H54 (cell line): ENCODE measurements at regions not wholly inside any gene's neighbourhood (a gene's known extent, or its start where the extent isn't known, plus 50 kb on each side); places are given as distances from the start of the nearest gene placed in this dataset.

Experiments used
- DNase-seq: peaks from one replicate; pipeline ENCODE4 v3.0.0; 2011; ENCODE audit warnings: low spot score, mixed read lengths; ENCODE audit not compliant: insufficient read length
- FAIRE-seq: peaks from 3 replicates; lab custom pipeline; 2011; peaks lifted over from hg19 to GRCh38; lab: Jason Lieb, UNC
- POLR2A ChIP-seq: IDR thresholded peaks from 2 replicates; pipeline ENCODE4 v1.6.1; 2011; ENCODE audit warnings: low read depth, mild to moderate bottlenecking, low read length

DNA sequence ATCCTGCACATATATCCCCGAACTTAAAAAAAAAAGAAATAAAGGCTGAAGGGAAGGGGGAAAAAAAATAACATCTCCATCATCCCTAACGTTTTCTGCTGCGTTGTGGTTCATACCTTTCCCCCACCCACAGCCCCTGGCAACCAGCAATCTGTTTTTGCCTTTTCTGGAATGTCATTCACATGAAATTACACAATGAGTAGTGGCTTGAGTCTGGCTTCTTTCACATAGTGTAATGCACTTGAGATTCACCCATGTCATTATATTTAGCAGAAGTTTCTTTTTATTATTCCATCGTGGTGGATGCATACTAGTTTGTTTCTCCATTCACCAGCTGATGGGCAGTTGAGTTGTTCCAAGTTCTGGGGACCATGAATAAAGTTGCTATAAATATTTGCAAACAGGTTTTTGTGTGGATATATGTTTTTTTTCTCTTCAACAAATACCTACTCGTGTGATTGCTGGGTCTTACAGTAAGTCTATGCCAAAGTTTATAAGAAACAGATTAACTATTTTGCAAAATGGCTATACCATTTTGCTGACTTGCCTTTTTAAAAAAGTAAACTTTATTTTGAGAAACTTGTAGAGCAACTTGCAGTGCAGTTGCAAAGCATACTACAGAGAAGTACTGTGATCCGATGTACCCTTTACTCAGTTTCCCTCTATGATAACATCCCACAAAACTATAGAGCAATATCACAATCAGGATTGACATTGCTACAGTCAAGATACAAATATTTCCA is 322.5 kb downstream of the LPIN1 start:
- no peak for TF ChIP-seq POLR2A
- no peak for FAIRE-seq
- no peak for DNase-seq

DNA sequence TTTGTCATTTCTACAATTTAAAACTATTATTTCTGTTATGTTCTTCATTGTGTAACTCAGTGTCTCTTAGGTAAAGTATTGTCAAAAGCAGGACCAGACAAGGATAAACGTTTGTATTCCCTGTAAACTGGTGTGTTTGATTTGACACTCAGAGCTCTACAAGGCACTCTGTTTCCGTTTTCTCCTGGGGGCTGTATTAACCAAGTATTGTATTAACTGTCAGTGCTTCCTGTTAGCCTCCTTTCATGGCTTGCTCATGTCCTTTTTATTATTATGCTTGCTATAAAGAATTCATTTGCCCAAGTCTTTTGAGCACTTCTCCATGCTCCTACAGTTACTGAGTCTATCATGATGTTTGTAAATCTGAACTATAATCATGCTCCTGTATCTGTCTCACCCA is 323.7 kb downstream of the LPIN1 start:
- FAIRE-seq, result no peak
- no peak for TF ChIP-seq POLR2A
- DNase-seq, result no peak

DNA sequence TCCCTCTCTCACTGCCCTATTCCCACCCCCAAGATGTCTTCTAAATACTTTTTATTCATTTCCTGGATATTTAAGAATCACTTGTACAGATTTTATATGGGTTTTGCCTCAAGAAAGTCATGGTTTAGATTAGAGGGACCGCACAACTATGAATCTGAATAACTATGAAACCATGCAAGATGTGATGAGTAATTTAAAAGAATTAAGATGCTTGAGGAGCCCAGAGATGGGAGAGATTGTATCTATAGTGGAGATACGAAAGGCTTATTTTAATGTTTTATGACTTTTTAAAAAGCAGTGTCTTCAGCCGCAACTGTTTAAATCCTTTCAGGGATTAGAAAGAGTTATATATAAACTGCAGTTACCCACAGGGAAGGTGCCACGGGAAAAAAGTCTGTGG is 324.1 kb downstream of the LPIN1 start:
- no peak for TF ChIP-seq POLR2A
- no peak for FAIRE-seq

DNA sequence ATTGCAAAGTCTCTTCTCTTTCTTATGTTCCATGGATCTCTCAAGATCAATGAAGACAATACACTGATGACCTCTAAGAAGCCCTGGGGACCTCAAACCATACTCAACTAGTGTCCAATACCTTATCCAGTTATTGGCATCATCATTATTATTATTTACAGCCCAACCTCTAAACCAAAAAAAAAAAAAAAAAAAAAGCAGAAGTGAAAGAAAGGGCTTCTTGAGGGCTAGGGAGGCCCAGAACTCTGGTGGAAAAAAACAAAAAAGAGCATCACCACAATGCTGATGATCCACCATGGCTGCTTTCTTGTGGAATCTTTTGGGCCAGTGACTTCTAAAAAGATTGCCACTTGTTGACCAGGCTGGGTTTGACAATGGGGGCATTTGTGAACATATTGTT is 324.9 kb downstream of the LPIN1 start:
- no peak for TF ChIP-seq POLR2A
- DNase-seq (no peak), FAIRE-seq (no peak)

More for the DNA sequence above, 324.1 kb downstream of the LPIN1 start:
- DNase-seq, result no peak

DNA sequence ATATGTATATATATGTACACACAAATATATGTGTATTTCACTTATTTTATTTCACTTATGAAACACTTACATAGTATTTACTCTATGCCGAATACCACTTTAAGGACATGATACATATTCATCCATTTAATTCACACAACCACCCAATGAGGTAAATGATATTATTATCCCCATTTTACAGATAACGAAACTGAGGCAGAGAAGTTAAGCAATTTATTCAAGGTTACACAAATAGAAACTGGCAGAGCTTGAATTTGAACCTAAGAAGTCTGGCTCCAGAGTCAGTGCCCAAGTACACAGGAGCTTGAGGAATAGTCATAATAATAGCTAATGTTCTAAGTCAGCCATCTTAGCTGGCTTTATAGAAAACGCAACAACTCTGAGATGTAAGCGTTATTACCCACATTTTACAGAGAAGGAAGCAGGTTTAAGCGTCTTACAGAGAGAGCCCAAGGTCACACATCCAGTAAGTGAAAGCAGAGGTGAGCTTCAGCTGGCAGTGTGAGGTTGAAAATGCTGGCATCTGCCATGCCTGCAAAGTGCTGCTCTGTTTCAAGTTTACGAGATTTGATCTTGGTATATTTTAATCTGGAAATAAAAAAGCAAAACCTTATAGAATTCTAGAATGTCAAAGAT is 326.9 kb downstream of the LPIN1 start:
- no peak for TF ChIP-seq POLR2A
- FAIRE-seq (no peak), DNase-seq (no peak)

DNA sequence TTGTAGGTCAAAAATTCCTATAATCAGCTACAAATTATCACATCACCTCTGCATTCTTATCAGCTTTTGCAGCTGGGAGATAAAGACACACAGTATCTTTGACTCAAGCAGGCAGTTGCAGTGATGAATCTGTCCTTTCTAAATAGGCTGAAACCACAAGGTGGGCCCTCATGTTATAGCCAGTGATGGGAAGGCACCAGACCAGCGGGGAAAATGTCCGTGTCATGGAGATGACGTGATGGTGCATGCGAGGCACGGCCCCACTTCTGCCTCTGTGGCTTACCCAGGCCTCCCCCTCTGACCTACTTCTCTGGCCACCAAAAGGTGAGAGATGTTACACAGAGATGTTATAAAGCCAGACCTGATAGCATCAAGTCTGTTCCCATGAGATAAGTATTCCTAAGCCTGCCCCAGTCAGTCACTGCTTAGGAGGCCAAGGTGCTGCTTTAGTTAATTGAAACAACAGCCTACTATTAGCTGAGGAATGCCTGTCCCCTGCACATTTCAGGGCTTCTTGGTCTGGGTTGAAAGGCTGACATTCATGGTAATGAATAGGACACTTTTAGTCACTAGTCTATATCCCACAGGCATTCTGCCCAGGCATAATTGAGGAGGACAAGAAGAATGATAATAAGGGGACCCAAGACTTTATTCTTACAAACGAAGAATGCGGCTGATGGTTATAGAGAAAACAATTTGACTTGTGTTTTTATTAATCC is 327.9 kb downstream of the LPIN1 start:
- no peak for FAIRE-seq
- no peak for TF ChIP-seq POLR2A
- no peak for DNase-seq

DNA sequence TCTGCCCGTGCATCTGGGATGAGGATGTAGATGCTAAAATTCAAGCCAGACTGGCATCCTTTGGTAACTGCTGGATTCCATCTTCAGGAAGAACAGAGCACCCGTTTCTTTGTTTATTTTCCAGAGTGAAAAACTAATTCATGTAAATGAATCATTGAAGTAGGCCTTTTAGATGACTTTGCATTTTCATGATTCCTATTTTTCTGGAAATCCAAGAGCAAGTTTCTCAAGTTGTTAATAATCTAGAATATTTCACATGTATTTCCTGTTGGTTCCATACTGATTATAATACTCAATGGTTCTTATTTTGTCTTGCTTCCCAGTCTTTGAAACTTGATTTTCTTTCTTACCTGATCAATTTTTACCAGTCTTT is 328.4 kb downstream of the LPIN1 start:
- no peak for TF ChIP-seq POLR2A
- DNase-seq (no peak), FAIRE-seq (no peak)

DNA sequence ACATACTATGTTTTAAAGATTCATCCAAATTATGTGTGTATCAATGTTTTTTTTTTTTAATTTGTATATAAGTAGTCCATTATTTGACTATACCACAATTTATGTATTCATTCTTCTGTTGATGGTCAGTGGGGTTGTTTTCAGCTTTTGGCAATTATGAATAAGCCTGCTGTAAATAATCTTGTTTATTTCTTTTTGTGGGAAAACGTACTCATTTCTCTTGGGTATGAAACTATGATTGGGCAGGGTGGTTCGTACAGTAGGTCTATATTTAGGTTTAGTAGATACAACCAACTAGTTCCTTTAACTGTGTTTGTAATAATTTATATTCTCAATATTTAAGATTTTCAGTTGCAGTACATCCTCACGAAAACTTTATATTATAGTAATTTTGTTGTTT is 329.2 kb downstream of the LPIN1 start:
- DNase-seq (no peak), FAIRE-seq (no peak)

DNA sequence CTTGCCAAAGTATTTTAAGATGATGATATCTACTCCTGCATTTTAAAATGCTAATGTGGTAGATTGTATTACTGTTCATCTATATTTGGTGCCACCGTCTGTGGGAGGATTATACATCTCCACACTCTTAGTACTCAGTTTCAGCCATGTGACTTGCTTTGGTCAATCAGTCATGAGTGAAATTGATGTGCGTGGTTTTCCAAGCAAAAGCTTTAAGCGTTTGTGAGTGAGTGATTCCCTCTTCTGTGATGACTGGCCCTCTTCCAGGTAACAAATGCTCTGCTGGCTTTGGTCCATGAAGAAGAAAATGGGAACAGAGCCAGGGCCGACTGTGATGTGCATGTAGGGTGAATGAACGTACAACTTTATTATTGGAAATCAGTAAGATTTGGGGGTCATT is 330.4 kb downstream of the LPIN1 start:
- FAIRE-seq, result no peak
- no peak for TF ChIP-seq POLR2A
- no peak for DNase-seq

More for the DNA sequence above, 329.2 kb downstream of the LPIN1 start:
- TF ChIP-seq POLR2A, result no peak

DNA sequence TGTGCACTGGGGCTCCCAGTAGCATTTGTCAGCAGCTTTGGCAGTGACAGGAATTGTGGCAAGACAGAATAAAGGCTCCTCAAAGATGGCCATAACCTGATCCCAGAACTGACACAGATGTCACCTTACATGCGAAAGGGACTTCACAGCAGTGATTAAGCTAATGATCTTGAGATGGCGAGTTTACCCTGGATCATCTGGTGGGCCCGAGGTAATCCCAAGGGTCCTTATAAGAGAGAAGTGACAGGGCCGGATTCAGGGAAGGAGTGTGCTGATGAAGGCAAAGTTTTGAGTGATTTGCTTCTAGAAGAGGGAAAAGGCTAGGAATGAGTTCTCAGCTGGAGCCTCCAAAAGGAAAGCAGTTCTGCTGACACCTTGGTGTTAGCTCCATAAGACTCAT is 333.9 kb downstream of the LPIN1 start:
- DNase-seq (no peak), FAIRE-seq (no peak)
- no peak for TF ChIP-seq POLR2A

DNA sequence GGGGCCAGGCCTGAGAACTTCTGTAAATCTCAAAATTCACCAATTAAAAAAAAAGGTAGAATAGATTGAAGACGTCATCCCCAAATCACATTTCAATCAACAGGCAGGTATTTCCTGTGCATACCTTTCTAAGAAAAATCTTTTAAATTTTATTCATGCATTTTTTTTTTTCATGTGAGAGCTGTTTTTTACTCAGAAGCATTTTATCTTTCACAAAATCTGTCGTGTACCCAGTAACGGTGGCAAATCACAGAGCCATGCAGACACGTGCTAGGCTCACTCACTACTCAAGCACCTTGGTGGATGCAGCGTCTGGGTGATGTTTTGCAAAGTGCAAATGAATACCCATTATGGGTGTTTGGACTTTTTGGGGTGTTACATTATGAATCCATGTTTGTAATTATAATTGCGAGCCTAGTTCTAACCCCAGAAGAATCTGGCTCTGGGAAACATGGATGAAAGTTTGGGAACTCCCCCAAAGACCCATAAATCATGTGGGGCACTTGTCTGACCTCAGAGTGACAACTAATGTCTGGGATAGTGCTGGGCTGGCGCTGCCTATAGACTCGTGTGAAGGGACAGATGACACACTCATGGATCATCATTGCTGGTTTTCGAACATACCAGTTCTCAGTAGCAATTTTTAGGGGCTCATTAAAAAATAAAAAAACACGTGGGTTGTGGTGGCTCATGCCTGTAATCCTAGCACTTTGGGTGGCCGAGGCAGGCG is 335.2 kb downstream of the LPIN1 start:
- no peak for TF ChIP-seq POLR2A
- DNase-seq (no peak), FAIRE-seq (no peak)

DNA sequence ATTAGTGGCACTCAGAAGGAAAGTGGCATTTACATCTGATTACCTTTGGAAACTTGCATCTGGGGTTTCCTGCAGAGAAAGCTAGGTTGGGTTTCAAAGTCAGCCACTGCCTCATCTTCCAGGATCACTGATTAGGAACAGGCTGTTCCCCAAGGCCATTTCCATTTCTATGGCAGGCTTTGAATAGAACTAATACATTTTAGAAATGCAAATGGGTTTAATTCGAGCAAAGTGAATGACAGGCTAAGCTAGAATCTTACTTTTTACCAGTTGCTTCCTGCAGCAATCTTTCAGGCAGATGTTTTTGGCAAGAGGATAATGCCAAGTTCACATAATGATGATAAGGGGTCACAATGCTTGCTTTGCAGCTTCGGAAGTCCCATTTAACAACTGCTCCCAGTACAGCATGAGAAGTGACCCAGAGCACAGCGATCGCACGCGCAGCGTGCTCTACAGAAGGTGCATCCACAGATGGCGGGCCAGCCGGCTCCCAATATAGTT is 336.7 kb downstream of the LPIN1 start:
- FAIRE-seq (no peak), DNase-seq (no peak)
- TF ChIP-seq POLR2A, result no peak

DNA sequence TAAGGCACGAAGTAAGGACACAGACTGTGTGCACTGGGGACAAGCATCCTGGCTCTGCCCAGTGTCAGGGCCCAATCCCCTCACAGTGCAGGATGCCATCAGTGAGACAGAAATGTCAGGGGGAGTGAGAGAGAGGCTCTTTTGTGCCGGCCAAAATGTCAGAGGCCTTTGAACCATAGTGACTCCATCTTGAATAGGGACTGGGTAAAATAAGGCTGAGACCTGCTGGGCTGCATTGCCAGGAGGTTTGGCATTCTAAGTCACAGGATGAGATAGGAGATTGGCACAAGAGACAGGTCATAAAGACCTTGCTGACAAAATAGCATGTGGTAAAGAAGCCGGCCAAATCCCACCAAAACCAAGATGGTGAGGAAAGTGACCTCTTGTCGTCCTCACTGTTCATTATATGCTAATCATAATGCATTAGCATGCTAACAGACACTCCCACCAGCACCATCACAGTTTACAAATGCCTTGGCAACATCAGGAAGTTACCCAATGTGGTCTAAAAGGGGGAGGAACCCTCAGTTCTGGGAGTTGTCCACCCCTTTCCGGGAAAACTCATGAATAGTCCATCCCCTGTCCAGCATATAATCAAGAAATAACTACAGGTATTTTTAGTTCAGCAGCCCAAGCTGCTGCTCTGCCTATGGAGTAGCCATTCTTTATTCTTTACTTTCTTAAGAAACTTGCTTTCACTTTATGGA is 337.4 kb downstream of the LPIN1 start:
- no peak for FAIRE-seq
- DNase-seq, result no peak
- TF ChIP-seq POLR2A, result no peak
